K562 (cell line): ENCODE measurements at regions not wholly inside any gene's neighbourhood (a gene's known extent, or its start where the extent isn't known, plus 50 kb on each side); places are given as distances from the start of the nearest gene placed in this dataset.

Source experiments
- ATF1 ChIP-seq, 2 experiments: fragments of 450-650 bp in 1 of 2; IDR thresholded peaks; 2 replicates each; pipeline ENCODE4 v1.6.1; 2016; ENCODE audit warnings: missing compliant biosample characterization in 1 of 2, missing genetic modification characterization in 1 of 2
- MYC ChIP-seq, 2 experiments: fragments of 250-450 bp in 1 of 2; sonication (Bioruptor Pico) in 1 of 2; IDR thresholded peaks; 2 replicates each; pipeline versions ENCODE4 v1.5.1 to v1.6.1; 2012 to 2021; ENCODE audit warnings: low read depth in 2 of 2, borderline replicate concordance in 1 of 2, improper control_type of control experiment in 1 of 2, low read length in 1 of 2, mild to moderate bottlenecking in 1 of 2, moderate library complexity in 1 of 2
- NCOA4 ChIP-seq: fragments of 450-650 bp; IDR thresholded peaks from 2 replicates; pipeline ENCODE4 v1.6.1; 2018; ENCODE audit warnings: mild to moderate bottlenecking; ENCODE audit not compliant: partially characterized antibody
- NFE2 ChIP-seq: IDR thresholded peaks from 2 replicates; pipeline ENCODE4 v1.6.1; 2014; ENCODE audit warnings: antibody characterized with exemption, low read depth
- RBM25 ChIP-seq: fragments of 200-400 bp; formaldehyde crosslinking; IDR thresholded peaks from 2 replicates; pipeline ENCODE4 v1.6.1; 2018; ENCODE audit warnings: low read length, low read depth, moderate library complexity; ENCODE audit not compliant: severe bottlenecking
- U2AF1 ChIP-seq: fragments of 200-400 bp; formaldehyde crosslinking; optimal IDR thresholded peaks from 2 replicates; pipeline ENCODE3; 2017; ENCODE audit warnings: mild to moderate bottlenecking, low read depth, low read length, moderate library complexity
- ZNF583 ChIP-seq: fragments of 250-450 bp; sonication (Bioruptor Pico); IDR thresholded peaks from 2 replicates; pipeline ENCODE4 v1.4.0; 2020
- TF ChIP-seq, protein P1 (sequence below), 2 experiments: fragments of 450-650 bp; formaldehyde crosslinking in 1 of 2; IDR thresholded peaks; 2 replicates each; pipeline versions ENCODE4 v1.4.0 to v1.6.1; 2014 to 2020; ENCODE audit warnings: mild to moderate bottlenecking in 2 of 2, borderline replicate concordance in 1 of 2, low read depth in 1 of 2
- TF ChIP-seq, protein P2 (sequence below), 2 experiments: fragments of 450-650 bp in 1 of 2; IDR thresholded peaks; 2 replicates each; pipeline ENCODE4 v1.6.1; 2011 to 2017; ENCODE audit warnings: low read depth in 2 of 2, antibody characterized with exemption in 1 of 2, borderline replicate concordance in 1 of 2, low read length in 1 of 2, mild to moderate bottlenecking in 1 of 2, mixed read lengths in 1 of 2; ENCODE audit not compliant: control insufficient read depth in 1 of 2
- TF ChIP-seq, protein P3 (sequence below): fragments of 200-800 bp; sonication (Bioruptor generic); IDR thresholded peaks from 2 replicates; pipeline ENCODE4 v1.6.1; 2017; ENCODE audit warnings: missing genetic modification characterization, missing compliant biosample characterization
- TF ChIP-seq, protein P4 (sequence below): fragments of 250-450 bp; sonication (Bioruptor Pico); IDR thresholded peaks from 2 replicates; pipeline ENCODE4 v1.5.0; 2021

DNA sequence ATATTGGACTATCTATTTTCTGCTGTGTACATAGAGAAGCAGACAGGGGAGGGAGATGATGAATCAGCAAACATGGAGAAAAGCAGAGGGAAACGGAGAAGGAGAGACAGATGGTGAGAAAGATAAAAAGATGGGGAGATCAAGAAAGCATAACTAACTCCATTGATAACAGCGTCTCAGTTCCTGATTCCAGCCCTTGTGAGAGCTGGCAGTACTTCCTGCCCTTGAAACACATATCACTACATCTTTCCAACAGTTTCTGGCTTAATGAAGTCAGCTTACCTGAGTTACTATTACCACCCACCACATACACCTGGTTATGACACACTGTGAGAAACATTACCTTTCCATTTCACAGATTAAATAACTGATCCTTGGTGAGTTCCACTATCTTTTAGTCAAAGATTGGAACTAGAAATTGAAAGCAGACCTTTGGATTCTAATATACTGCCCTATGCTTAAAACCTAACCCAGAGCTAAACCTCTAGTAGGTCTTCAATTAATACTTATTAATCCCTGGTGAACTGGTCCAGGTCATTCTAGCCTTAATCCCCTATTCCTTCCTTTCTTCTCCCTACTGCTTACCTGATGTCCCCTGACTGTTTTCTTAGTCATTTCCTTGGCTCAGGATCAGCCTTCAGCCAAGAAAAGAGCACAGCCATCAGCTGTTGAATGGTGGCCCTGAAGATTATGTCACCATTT lies 346.6 kb upstream of the CCL2 start (continued):
- TF ChIP-seq, protein P1, sequence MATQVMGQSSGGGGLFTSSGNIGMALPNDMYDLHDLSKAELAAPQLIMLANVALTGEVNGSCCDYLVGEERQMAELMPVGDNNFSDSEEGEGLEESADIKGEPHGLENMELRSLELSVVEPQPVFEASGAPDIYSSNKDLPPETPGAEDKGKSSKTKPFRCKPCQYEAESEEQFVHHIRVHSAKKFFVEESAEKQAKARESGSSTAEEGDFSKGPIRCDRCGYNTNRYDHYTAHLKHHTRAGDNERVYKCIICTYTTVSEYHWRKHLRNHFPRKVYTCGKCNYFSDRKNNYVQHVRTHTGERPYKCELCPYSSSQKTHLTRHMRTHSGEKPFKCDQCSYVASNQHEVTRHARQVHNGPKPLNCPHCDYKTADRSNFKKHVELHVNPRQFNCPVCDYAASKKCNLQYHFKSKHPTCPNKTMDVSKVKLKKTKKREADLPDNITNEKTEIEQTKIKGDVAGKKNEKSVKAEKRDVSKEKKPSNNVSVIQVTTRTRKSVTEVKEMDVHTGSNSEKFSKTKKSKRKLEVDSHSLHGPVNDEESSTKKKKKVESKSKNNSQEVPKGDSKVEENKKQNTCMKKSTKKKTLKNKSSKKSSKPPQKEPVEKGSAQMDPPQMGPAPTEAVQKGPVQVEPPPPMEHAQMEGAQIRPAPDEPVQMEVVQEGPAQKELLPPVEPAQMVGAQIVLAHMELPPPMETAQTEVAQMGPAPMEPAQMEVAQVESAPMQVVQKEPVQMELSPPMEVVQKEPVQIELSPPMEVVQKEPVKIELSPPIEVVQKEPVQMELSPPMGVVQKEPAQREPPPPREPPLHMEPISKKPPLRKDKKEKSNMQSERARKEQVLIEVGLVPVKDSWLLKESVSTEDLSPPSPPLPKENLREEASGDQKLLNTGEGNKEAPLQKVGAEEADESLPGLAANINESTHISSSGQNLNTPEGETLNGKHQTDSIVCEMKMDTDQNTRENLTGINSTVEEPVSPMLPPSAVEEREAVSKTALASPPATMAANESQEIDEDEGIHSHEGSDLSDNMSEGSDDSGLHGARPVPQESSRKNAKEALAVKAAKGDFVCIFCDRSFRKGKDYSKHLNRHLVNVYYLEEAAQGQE (IDR thresholded peaks at IDR 0.05; ENCODE audit: borderline replicate concordance), result no peak
- TF ChIP-seq, protein P1 (CRISPR knock-in tag; IDR thresholded peaks at IDR 0.05; ENCODE audit: low read depth), result 0 out of 2 replicates have a peak, but pooled peaks have one; percentile 61
- TF ChIP-seq, protein P2, sequence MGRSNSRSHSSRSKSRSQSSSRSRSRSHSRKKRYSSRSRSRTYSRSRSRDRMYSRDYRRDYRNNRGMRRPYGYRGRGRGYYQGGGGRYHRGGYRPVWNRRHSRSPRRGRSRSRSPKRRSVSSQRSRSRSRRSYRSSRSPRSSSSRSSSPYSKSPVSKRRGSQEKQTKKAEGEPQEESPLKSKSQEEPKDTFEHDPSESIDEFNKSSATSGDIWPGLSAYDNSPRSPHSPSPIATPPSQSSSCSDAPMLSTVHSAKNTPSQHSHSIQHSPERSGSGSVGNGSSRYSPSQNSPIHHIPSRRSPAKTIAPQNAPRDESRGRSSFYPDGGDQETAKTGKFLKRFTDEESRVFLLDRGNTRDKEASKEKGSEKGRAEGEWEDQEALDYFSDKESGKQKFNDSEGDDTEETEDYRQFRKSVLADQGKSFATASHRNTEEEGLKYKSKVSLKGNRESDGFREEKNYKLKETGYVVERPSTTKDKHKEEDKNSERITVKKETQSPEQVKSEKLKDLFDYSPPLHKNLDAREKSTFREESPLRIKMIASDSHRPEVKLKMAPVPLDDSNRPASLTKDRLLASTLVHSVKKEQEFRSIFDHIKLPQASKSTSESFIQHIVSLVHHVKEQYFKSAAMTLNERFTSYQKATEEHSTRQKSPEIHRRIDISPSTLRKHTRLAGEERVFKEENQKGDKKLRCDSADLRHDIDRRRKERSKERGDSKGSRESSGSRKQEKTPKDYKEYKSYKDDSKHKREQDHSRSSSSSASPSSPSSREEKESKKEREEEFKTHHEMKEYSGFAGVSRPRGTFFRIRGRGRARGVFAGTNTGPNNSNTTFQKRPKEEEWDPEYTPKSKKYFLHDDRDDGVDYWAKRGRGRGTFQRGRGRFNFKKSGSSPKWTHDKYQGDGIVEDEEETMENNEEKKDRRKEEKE (IDR thresholded peaks at IDR 0.05; ENCODE audit: borderline replicate concordance in 1 of 2, control insufficient read depth in 1 of 2, low read depth in 2 of 2, low read length in 1 of 2), result no peak
- TF ChIP-seq U2AF1 (no peak), RBM25 (peak; percentile 22), NFE2 (peak; percentile 88), MYC (IDR thresholded peaks at IDR 0.05; ENCODE audit: low read depth, low read length) (no peak), MYC (CRISPR knock-in tag; IDR thresholded peaks at IDR 0.05; ENCODE audit: borderline replicate concordance, low read depth) (peak; percentile 98), ZNF583 (peak; percentile 99), ATF1 (CRISPR knock-in tag; IDR thresholded peaks at IDR 0.05) (no peak), ATF1 (tag; IDR thresholded peaks at IDR 0.05) (peak; percentile 33; the same call in 1 of the 2 replicates), NCOA4 (no peak)
- TF ChIP-seq, protein P3, sequence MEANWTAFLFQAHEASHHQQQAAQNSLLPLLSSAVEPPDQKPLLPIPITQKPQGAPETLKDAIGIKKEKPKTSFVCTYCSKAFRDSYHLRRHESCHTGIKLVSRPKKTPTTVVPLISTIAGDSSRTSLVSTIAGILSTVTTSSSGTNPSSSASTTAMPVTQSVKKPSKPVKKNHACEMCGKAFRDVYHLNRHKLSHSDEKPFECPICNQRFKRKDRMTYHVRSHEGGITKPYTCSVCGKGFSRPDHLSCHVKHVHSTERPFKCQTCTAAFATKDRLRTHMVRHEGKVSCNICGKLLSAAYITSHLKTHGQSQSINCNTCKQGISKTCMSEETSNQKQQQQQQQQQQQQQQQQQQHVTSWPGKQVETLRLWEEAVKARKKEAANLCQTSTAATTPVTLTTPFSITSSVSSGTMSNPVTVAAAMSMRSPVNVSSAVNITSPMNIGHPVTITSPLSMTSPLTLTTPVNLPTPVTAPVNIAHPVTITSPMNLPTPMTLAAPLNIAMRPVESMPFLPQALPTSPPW (CRISPR knock-in tag), result peak; percentile 54; the same call in 1 of the 2 replicates
- TF ChIP-seq, protein P4, sequence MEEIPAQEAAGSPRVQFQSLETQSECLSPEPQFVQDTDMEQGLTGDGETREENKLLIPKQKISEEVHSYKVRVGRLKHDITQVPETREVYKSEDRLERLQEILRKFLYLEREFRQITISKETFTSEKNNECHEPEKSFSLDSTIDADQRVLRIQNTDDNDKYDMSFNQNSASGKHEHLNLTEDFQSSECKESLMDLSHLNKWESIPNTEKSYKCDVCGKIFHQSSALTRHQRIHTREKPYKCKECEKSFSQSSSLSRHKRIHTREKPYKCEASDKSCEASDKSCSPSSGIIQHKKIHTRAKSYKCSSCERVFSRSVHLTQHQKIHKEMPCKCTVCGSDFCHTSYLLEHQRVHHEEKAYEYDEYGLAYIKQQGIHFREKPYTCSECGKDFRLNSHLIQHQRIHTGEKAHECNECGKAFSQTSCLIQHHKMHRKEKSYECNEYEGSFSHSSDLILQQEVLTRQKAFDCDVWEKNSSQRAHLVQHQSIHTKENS (CRISPR knock-in tag), result 0 out of 2 replicates have a peak, but pooled peaks have one; percentile 60
